SK-MEL-5 (cell line): ENCODE measurements at regions not wholly inside any gene's neighbourhood (a gene's known extent, or its start where the extent isn't known, plus 50 kb on each side); places are given as distances from the start of the nearest gene placed in this dataset.

Experiments
- DNase-seq: peaks from one replicate; pipeline ENCODE4 v3.0.0-alpha.2; 2016; ENCODE audit warnings: low read depth, low spot score
- in situ Hi-C: cut with HindIII; loops from 2 replicates; pipeline ENCODE4 v1.10.0; 2016; ENCODE audit warnings: low sequenced_read_pairs, high pct_unique_total_duplicates, low pct_unique_long_range_greater_than_20kb

DNA sequence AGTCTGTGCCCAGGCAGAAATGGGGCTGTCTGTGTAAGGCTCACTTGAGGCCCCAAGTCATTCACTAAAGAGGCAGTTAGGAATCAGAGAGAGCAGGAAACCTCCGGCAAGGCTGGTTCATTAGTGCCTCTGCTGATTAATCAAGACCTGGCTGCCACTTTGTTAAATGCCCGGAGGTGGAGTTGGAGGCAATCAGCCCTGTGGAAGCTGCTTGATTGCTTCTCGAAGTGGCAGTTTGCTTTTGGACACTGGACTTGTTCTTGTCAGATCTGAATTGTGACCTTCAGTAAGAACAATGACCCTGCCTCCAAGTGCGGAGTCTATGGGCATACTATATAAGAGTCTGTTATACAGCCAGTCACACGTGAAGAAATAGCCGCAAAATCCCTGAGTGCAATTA lies 183.9 kb upstream of the LINC00305 start:
- in situ Hi-C loops = no loop called here
- no peak for DNase-seq

DNA sequence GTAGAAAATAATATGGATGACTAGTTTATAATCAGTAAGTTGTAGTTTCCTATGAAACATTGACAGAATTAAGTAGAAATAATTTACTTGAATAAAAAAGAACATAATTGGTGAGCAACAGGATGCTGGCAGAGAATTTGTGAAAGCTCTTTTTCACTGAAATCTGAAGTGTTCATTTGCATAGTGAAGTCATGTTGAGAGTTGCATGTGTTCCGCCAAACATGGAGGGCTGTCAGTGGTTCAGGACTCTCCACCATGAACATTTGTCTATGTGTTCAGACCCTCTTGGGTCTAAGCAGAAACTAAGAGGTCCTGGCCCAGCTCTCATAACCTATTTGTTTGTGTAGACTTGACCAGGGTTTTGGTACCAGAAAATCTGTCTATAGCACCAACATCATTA lies 182.5 kb upstream of the LINC00305 start:
- no peak for DNase-seq
- in situ Hi-C loops = no loop called here

DNA sequence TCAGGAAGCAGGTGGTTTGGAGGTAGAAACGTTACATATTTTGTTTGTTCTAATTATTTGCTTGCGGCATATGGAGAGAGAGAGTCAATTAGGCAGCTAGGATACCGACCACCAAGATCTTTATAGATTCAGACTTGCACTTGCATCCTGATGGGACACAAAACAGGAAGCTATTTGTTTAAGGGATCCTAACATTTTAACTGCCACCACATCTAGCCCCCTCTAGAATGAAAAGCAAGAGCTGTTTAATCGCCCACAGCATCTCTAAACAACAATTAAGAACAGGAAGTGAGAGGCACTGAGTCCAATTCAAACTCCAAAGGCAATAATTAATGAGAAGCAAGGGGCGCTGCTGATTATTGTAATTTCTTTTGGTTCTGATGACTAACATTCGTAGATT lies 182.0 kb upstream of the LINC00305 start:
- in situ Hi-C loops = no loop called here
- DNase-seq = no peak

GRCh38 chr18:64330161-64330560 lies 181.3 kb upstream of the LINC00305 start:
- in situ Hi-C loops = no loop called here
- DNase-seq = peak; percentile 62

DNA sequence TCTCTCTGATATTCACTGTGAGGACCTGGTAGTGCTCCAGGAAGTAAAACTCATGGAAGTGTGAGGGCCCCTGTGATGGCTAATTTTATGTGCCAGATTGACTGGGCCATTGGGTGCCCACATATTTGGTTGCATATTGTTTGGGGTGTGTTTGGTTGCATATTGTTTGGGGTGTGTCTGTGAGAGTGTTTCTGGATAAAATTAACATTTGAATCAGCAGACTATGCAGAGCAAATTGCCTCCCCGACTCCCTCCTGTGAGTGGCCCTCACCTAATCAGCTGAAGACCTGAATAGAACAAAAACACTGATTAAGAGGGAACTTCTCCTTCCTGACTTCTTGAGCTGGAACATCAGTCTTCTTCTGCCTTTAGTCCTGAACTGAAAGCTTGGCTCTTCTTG lies 173.3 kb upstream of the LINC00305 start:
- in situ Hi-C loops = no loop called here
- no peak for DNase-seq

- no peak for DNase-seq
- in situ Hi-C loops = no loop called here
These were observed 169.7 kb upstream of the LINC00305 start for GRCh38 chr18:64318547-64318946.

GRCh38 chr18:64311859-64312258 lies 163.0 kb upstream of the LINC00305 start:
- in situ Hi-C loops = no loop called here
- no peak for DNase-seq

DNA sequence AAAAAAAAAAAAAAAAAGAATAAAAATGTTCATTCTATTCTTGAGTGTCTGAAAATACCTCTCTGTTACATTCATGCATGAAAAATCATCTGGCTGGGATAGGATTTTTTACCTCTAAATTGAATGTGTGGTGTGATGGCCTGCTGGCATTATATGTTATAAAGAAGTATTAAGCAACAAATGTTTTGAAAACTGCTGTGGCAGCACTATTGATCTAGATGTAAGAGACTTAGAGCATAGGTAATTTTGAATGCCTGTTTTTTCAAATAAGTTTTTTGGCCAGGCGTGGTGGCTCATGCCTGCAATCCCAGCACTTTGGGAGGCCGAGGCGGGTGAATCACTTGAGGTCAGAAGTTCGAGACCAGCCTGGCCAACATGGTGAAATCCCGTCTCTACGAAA lies 147.0 kb upstream of the LINC00305 start:
- in situ Hi-C loops = no loop called here

DNA sequence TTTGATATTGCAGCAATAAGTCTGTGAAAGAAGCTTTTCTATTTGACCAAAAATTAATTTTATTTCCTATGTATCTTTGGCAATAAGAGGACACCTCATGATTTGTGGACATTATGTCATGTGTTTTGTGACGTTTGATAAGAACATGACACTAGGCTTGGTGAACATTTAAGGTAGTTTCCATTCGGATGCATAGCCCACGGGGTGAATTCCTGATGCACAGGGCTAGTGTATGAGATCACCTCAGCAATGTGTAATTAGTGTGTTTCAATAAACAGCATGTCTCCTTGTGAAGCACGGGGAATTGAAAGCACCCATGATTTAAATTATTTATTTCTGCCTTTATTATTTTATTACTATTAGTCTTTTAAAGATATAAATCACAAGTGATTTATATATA lies 146.1 kb upstream of the LINC00305 start:
- in situ Hi-C loops = no loop called here
- no peak for DNase-seq

More for the DNA sequence above, 147.0 kb upstream of the LINC00305 start:
- no peak for DNase-seq

GRCh38 chr18:64288432-64288831 lies 139.5 kb upstream of the LINC00305 start:
- DNase-seq = no peak
- in situ Hi-C loops = no loop called here

DNA sequence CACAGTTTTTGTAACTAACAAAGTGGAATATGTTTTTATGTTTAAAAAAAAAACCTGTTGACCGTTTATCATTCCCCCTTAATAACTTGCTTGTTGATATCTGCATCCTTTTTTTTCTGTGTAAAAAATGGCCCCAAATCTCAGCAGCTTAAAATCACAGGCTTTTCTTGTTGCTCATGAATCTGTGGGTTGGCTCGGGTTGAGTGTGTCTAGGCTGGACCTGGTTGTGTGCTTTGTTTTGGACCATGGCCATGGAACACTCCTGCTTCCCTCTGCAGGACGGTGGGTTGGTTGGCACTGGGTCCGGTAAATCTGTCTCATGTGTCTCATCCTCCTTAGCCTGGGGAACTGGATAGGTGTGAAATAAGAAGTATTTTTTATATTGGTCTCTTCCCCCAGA lies 139.0 kb upstream of the LINC00305 start:
- in situ Hi-C loops = no loop called here
- no peak for DNase-seq

- in situ Hi-C loops = no loop called here
- no peak for DNase-seq
These were observed 134.2 kb upstream of the LINC00305 start for GRCh38 chr18:64283059-64283458.

- in situ Hi-C loops = no loop called here
- DNase-seq = no peak
These were observed 129.1 kb upstream of the LINC00305 start for GRCh38 chr18:64278026-64278425.

GRCh38 chr18:64276311-64277090 lies 127.6 kb upstream of the LINC00305 start:
- in situ Hi-C loops = no loop called here
- DNase-seq = no peak

GRCh38 chr18:64275593-64276300 lies 126.9 kb upstream of the LINC00305 start:
- in situ Hi-C loops = no loop called here
- DNase-seq = no peak

GRCh38 chr18:64273724-64274123 lies 124.8 kb upstream of the LINC00305 start:
- no peak for DNase-seq
- in situ Hi-C loops = no loop called here

DNA sequence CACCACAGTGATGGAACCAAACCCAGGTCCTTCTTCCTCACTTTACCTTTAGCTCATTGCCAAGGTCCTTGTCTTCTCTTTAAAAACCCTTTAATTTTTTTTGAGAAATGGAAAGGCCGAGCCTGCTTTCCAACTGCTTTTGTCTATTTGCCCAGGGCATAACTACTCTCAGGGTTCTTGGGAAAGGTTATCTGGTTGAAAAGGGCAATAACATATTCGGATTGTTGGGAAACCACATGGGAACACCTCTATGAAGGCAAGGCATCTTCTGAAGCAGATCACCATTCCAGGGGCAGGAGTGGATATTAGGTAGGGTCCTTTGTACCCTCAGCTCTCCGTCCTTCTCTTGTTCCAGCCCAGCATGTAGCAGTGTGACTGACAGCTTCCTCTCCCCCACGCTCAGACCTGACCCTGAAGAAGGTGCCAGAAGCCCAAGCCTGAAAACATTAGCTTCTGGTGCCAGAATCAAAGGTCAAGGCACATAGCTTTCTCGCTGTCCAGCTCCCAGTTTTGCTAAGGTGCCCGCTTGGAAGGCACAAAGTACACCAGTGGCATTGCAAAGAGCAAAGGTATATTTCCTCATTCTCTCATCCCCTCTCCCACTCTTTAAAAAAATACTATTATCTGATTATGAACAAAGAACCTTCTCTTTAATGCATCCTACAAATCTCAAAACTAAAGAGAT lies 123.2 kb upstream of the LINC00305 start:
- no peak for DNase-seq
- in situ Hi-C loops = no loop called here

DNA sequence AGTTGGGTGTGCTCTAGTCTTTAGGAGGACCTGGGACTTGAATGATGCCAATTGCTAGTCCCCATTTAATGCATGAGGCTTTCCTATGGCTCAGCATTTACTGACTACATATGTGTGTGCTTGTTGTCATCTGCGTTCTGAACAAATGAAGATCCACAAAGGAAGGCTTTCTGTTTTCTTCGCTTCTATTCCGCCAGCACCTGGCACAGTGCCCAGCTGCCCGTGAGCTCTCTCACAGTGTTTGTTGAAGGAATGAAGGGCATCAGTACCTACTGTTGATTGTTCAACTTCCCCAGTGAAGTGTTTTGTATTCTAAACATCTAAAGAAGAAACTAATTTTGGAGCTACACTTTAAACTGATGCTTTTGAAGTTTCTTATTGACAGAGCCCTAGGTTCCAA lies 122.4 kb upstream of the LINC00305 start:
- in situ Hi-C loops = no loop called here
- peak; percentile 16 for DNase-seq

DNA sequence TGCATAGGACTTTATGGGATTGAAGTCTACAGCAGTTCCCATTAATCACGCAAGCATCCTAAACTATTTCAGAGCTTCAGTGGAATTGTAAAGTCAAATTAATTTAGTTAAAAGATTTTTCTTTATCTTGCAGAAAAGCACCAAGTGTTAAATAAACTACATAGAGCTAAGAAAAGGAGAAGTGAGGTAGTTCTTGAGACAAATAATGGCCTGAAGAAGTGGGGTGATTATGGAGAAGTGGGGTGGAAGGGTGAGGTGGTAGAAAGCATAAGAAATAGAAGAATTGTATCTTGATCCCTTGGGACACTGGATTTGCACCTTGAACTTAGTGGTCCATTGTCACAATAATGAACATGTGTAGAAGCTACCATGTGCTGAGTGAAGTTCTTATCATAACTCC lies 121.7 kb upstream of the LINC00305 start:
- no peak for DNase-seq
- in situ Hi-C loops = no loop called here
